Activated T-helper 1 cell treated with anti-CD3 and anti-CD28 coated beads, Interleukin-12 subunit alpha, Interleukin-12 subunit beta, Interleukin-2, Interleukin-4 antibody, amounts not matched to agents 30 ng/mL and 10 ng/mL and 1 ng/mL, durations not matched to agents 14 hours and 24 hours and 36 hours (primary cell): ENCODE measurements at regions not wholly inside any gene's neighbourhood (a gene's known extent, or its start where the extent isn't known, plus 50 kb on each side); places are given as distances from the start of the nearest gene placed in this dataset.
A peak's percentile ranks its signal among the peaks of the same experiment; 100 is the strongest.

ENCODE experiments used
- DNase-seq: peaks from one replicate; pipeline ENCODE4 v3.0.0; 2021; ENCODE audit warnings: low spot score
- H3K27ac Mint-ChIP-seq: one replicate; pipeline ENCODE4 v1.8.0; 2021; ENCODE audit warnings: mild to moderate bottlenecking, mixed read lengths
- H3K27me3 Mint-ChIP-seq: one replicate; pipeline ENCODE4 v1.8.0; 2022; ENCODE audit warnings: mild to moderate bottlenecking, moderate library complexity, mixed read lengths; ENCODE audit not compliant: insufficient read depth
- H3K36me3 Mint-ChIP-seq: one replicate; pipeline ENCODE4 v1.8.0; 2021; ENCODE audit warnings: low read depth, mixed read lengths
- H3K4me1 Mint-ChIP-seq: one replicate; pipeline ENCODE4 v1.8.0; 2021; ENCODE audit warnings: low read depth, mixed read lengths
- H3K4me3 Mint-ChIP-seq: one replicate; pipeline ENCODE4 v1.8.0; 2021; ENCODE audit warnings: mild to moderate bottlenecking, moderate library complexity, mixed read lengths
- H3K9me3 Mint-ChIP-seq: one replicate; pipeline ENCODE4 v1.8.0; 2021; ENCODE audit warnings: mixed read lengths
- intact Hi-C: fragments of 100-400 bp; cut with micrococcal nuclease; formaldehyde crosslinking; loops from one replicate; pipeline ENCODE4 v1.15.1; 2024

DNA sequence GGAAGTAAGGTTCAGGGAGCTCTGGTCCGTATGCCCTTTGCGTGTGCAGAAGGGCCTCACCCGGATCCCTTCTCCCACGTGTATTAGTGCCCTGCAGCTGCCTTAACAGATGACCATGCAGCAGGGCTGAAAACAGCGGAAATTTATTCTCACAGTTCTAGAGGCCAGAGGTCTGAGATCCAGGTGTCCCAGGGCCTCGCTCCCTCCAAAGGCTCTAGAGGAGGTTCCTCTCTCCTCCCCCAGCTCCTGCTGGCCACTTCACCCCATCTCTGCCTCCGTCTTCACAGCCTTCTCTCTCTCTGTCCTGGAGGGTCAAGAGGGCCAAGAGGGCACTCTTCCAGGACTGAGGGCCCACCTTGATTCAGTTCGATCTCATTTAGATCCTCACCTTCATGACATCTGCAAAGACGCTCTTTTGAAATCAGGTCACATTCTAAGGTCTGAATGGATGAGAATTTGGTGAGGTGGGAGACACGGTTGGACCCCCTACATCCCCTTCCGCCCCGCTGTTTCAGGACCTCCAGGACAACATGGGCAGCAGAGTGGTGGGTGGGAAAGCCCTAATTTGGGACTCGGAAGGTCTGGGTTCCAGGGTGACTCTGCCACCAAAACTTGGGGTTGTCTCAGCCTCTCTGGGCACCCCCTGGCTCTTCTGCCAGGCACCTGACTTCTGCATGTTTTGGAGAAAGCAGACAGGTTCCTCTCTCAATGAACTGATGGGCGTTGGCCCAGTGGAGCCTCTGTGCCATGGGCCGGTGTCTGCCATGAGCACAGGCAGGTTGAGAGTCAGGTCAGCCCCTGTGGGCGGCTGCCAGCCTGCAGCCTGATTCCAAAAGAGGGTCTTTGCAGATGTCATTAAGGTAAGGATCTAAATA lies 361.2 kb downstream of the SEC14L1 start:
- Mint-ChIP-seq H3K36me3 (peaks cover 17% of the 10 kb centered on the region), H3K4me1 (peaks cover 3% of the 10 kb centered on the region), H3K27ac (no peak overlapping the region), H3K27me3 (no peaks in the 10 kb centered on the region), H3K4me3 (no peak overlapping the region), H3K9me3 (no peaks in the 10 kb centered on the region)
- intact Hi-C loops: no loop called here
- no peak for DNase-seq

GRCh38 chr17:77502626-77503292 lies 362.0 kb downstream of the SEC14L1 start:
- no peaks in the 10 kb centered on the region for H3K9me3 Mint-ChIP-seq
- no peak overlapping the region for H3K4me3 Mint-ChIP-seq
- peaks cover 17% of the 10 kb centered on the region for H3K36me3 Mint-ChIP-seq
- peak overlapping the region; percentile 29 for H3K27ac Mint-ChIP-seq
- DNase-seq: no peak
- peaks cover 3% of the 10 kb centered on the region for H3K4me1 Mint-ChIP-seq
- no peaks in the 10 kb centered on the region for H3K27me3 Mint-ChIP-seq
- intact Hi-C loops: no loop called here

GRCh38 chr17:77503293-77503655 lies 362.5 kb downstream of the SEC14L1 start:
- Mint-ChIP-seq H3K36me3 (peaks cover 17% of the 10 kb centered on the region), H3K4me1 (peaks cover 3% of the 10 kb centered on the region), H3K27ac (no peak overlapping the region), H3K27me3 (no peaks in the 10 kb centered on the region), H3K4me3 (no peak overlapping the region), H3K9me3 (no peaks in the 10 kb centered on the region)
- no peak for DNase-seq
- intact Hi-C loops: no loop called here

DNA sequence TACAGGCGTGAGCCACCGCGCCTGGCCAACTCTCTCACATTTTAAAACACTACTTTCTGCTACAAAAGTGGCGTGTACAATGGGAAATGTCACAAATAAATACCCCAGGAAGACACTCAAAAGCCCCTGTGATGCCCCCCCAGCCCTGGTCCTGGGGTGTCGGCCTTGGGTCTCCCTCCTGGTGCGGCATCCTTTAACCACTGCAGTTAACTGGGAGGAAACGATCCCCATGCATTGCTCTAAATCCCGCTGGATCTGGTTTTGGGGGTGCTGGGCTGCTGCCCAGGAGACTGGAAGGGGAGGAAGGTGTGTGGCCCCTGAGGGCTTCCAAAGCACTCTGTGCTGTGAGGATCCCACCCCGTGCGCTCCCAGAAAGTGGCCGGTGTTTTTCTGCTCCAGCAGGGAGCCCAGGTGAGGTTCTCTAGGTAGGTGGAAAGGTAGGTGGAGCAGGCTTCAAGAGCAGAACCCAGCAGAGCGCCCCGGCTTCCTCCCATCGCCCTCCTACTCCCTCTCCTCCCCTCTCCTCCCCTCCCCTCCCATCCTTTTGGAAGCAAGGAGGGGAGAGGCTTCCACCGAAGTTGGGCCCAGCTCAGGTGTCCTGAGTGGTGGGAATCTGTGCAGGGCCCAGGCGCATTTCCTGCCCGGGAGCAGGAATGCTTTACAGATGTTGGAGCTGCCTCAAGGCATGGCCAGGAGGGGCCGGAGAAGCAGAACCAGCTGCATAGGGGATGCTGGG lies 363.3 kb downstream of the SEC14L1 start:
- no peak overlapping the region for H3K27ac Mint-ChIP-seq

DNA sequence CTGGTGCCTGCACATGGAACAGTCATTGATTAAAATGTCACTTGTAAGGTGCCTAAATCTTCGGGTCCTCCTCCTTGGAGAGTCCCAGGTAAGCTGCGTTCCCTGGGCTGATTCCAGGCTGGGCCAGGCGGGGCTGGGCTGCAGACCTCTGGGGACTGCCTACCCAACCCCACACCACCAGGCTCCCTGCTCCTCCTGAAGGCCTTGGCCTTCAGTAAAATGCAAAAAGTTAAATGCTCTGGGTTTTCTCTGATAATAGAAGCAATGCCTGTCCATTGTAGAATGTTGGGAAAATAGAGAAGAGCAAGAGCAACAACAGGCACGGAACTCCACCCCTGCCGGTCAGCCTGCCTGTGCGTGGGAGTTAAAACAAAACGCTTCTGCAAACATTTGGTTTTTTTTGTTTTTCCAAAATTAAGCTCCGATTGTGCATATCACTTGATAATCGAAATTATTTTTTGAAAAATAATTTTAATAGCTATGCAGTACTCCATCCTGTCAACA lies 363.9 kb downstream of the SEC14L1 start:
- intact Hi-C loops: no loop called here
- no peak for DNase-seq
- Mint-ChIP-seq H3K27me3 (no peaks in the 10 kb centered on the region), H3K4me1 (no peaks in the 10 kb centered on the region), H3K9me3 (no peaks in the 10 kb centered on the region), H3K27ac (no peak overlapping the region), H3K4me3 (no peak overlapping the region), H3K36me3 (peaks cover 11% of the 10 kb centered on the region)

More for the DNA sequence above, 363.3 kb downstream of the SEC14L1 start:
- intact Hi-C loops: no loop called here
- Mint-ChIP-seq H3K36me3 (peaks cover 17% of the 10 kb centered on the region), H3K9me3 (no peaks in the 10 kb centered on the region), H3K27me3 (no peaks in the 10 kb centered on the region), H3K4me1 (peaks cover 3% of the 10 kb centered on the region), H3K4me3 (no peak overlapping the region)
- no peak for DNase-seq

DNA sequence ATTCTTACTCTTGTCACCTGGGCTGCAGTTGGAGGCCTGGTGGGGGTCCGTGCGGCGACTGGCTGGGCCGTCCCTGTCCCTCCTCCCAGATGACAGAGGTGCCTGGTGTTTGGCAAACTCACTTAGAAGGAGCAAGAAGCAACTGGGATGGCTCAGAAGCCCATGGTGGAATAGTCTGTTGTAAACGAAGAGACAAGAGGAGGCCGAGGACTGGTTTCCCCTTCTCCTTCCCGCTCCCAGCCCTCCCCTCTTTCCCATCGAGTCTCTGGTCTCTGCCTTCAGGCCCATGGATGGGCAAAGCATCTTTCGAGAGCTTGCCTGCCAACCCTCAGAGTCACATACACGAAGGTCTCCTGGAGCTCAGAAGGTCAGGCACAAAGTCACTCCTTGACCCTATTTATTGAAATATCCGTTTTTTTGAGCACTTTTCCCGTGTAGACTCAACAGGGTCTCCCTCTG lies 364.4 kb downstream of the SEC14L1 start:
- Mint-ChIP-seq H3K4me3 (no peak overlapping the region), H3K27ac (no peak overlapping the region), H3K9me3 (no peaks in the 10 kb centered on the region), H3K4me1 (no peaks in the 10 kb centered on the region), H3K36me3 (peaks cover 9% of the 10 kb centered on the region), H3K27me3 (no peaks in the 10 kb centered on the region)
- intact Hi-C loops: no loop called here
- no peak for DNase-seq

DNA sequence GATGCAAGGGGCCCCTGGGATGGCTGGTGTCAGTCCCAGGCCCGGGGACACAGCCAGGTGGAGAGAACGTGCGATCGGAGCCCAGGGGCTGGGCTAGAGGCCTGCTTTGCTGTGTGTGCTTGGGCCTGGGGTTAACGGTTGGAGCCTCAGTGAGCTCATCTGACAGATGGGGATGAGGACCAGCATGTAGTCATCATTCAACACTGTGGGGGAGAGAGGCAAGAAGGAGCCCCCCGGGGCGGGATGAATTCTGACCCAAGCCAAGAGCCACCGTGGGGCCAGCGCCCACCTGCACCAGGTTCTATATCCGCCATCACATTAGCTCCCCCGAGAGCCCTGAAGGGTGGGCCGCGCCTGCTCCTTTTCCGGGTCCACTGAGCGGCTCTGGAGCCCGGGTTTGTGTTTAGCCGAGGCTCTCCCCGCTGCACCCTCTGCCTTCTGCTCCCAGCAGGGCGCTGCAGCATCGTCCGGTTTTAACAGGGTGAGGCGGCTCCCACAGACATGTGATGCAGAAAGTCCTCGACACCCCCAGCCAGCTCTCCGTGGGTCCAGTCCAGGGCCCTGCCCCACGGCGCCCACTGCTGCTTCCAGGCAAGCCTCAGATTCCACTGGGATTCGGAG lies 365.7 kb downstream of the SEC14L1 start:
- no peak for DNase-seq

GRCh38 chr17:77507111-77507885 lies 366.5 kb downstream of the SEC14L1 start:
- intact Hi-C loops: no loop called here
- DNase-seq: no peak

More for the DNA sequence above, 365.7 kb downstream of the SEC14L1 start:
- Mint-ChIP-seq H3K4me1 (no peaks in the 10 kb centered on the region), H3K36me3 (peaks cover 1% of the 10 kb centered on the region), H3K9me3 (peaks cover 4% of the 10 kb centered on the region), H3K27me3 (no peaks in the 10 kb centered on the region), H3K27ac (no peak overlapping the region), H3K4me3 (no peak overlapping the region)
- intact Hi-C loops: no loop called here

DNA sequence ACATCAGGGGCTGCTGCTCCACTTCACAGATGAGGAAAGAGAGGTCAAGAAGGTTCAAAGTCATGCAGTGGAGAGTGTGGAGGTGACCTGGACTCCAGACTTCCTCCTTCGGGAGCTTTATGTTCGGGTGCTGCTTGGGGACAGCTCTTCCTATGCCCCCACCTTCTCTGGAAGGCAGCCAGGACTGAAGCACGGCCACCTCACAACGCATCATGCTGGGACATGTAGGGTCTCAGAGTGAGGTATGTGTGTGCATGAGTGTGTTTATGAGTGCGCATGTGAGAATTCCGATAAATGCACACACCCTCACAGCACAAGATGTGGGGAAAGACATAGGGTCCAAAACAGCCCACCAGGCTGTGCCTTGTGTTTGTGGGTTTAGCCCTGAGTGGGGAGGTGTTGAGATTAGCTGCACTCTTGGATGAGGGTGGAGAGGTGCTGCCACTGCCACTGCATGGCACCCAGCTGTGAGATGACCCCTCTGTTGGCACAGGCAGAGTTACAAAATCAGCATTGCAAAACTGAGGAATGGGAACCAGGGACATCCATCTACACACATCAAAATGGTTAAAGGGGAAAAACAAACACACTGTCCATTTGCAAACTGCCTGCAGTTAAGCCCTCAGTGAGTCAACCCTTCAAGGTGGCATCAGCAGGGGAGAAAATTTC lies 367.4 kb downstream of the SEC14L1 start:
- no peak overlapping the region for H3K4me3 Mint-ChIP-seq
- DNase-seq: no peak
- intact Hi-C loops: no loop called here
- H3K4me1 Mint-ChIP-seq: peaks cover 5% of the 10 kb centered on the region
- H3K27me3 Mint-ChIP-seq: no peaks in the 10 kb centered on the region
- H3K27ac Mint-ChIP-seq: no peak overlapping the region
- peaks cover 4% of the 10 kb centered on the region for H3K36me3 Mint-ChIP-seq
- H3K9me3 Mint-ChIP-seq: peaks cover 14% of the 10 kb centered on the region

More at GRCh38 chr17:77507111-77507885, 366.5 kb downstream of the SEC14L1 start:
- Mint-ChIP-seq H3K36me3 (no peaks in the 10 kb centered on the region), H3K27me3 (no peaks in the 10 kb centered on the region), H3K9me3 (peaks cover 10% of the 10 kb centered on the region), H3K4me1 (peaks cover 5% of the 10 kb centered on the region), H3K27ac (no peak overlapping the region), H3K4me3 (no peak overlapping the region)

- H3K27ac Mint-ChIP-seq: no peak overlapping the region
- H3K36me3 Mint-ChIP-seq: peaks cover 4% of the 10 kb centered on the region
- peaks cover 14% of the 10 kb centered on the region for H3K9me3 Mint-ChIP-seq
- DNase-seq: no peak
- no peaks in the 10 kb centered on the region for H3K27me3 Mint-ChIP-seq
- H3K4me1 Mint-ChIP-seq: peaks cover 5% of the 10 kb centered on the region
- H3K4me3 Mint-ChIP-seq: no peak overlapping the region
- intact Hi-C loops: no loop called here
Observed at GRCh38 chr17:77509089-77509488, 368.3 kb downstream of the SEC14L1 start.

DNA sequence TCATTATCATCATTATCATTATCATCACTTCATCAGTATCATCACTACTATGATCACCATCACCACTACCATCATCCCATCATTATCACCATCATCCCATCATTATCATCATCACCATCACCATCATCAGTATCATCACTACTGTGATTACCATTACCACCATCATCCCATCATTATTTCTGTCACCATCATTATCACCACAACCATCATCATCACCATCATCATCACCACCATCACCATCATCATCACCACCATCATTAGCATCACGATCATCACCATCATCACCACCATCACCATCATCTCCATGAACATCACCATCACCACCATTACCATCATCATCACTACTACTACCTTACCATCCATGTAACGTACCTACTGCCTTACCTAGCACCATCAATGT lies 368.8 kb downstream of the SEC14L1 start:
- Mint-ChIP-seq H3K9me3 (peaks cover 14% of the 10 kb centered on the region), H3K4me3 (no peak overlapping the region), H3K4me1 (peaks cover 5% of the 10 kb centered on the region), H3K27ac (no peak overlapping the region), H3K36me3 (peaks cover 4% of the 10 kb centered on the region), H3K27me3 (peaks cover 2% of the 10 kb centered on the region)
- intact Hi-C loops: no loop called here
- no peak for DNase-seq
